SU-DHL-6 (cell line): ENCODE measurements at regions not wholly inside any gene's neighbourhood (a gene's known extent, or its start where the extent isn't known, plus 50 kb on each side); places are given as distances from the start of the nearest gene placed in this dataset.

Experiments used
- H2AFZ ChIP-seq: fragments of 200-600 bp; sonication (generic); 2 replicates; pipeline ENCODE4 v1.6.1; 2014; ENCODE audit warnings: low read depth, mild to moderate bottlenecking, moderate library complexity, mixed read lengths, antibody characterized with exemption, low read length; ENCODE audit not compliant: severe bottlenecking
- H3F3A ChIP-seq: fragments of 200-600 bp; shearing (Covaris generic); 2 replicates; pipeline ENCODE4 v1.6.0; 2016; ENCODE audit warnings: antibody characterized with exemption, mild to moderate bottlenecking; ENCODE audit not compliant: insufficient read depth
- H3K27ac ChIP-seq: fragments of 200-600 bp; sonication (generic); 2 replicates; pipeline ENCODE4 v1.5.1; 2016; ENCODE audit warnings: low read depth, mild to moderate bottlenecking, low read length, moderate library complexity, mixed read lengths
- H3K27me3 ChIP-seq: fragments of 200-600 bp; sonication (generic), shearing (Covaris generic); 2 replicates; pipeline ENCODE4 v1.6.0; 2014; ENCODE audit warnings: mild to moderate bottlenecking, low read length
- H3K36me3 ChIP-seq: fragments of 200-600 bp; sonication (generic); 2 replicates; pipeline ENCODE4 v1.6.1; 2014; ENCODE audit warnings: mild to moderate bottlenecking, low read length, mixed read lengths
- H3K4me2 ChIP-seq: fragments of 300-600, 200-600 bp; shearing (Covaris generic), sonication (generic); 2 replicates; pipeline ENCODE4 v1.6.0; 2014; ENCODE audit warnings: low read length, low read depth, mild to moderate bottlenecking; ENCODE audit not compliant: poor library complexity, severe bottlenecking
- H3K4me3 ChIP-seq: fragments of 200-600 bp; sonication (generic); 2 replicates; pipeline ENCODE4 v1.5.1; 2014; ENCODE audit warnings: antibody characterized with exemption, low read length, mild to moderate bottlenecking, mixed read lengths; ENCODE audit not compliant: insufficient read depth, poor library complexity, severe bottlenecking
- H3K79me2 ChIP-seq: fragments of 200-600 bp; sonication (generic); 2 replicates; pipeline ENCODE4 v1.6.1; 2014; ENCODE audit warnings: mild to moderate bottlenecking, low read length, moderate library complexity; ENCODE audit not compliant: insufficient read depth
- H3K9ac ChIP-seq: fragments of 200-600 bp; sonication (generic); 2 replicates; pipeline ENCODE4 v1.7.0; 2014; ENCODE audit warnings: mild to moderate bottlenecking, low read length
- H3K9me2 ChIP-seq: fragments of 200-600 bp; sonication (generic); replicated peaks from 2 replicates; pipeline ENCODE4 v1.6.1; 2014; ENCODE audit warnings: low read length; ENCODE audit not compliant: insufficient read depth
- H3K9me3 ChIP-seq: fragments of 200-600 bp; sonication (generic); 2 replicates; pipeline ENCODE4 v1.6.1; 2014; ENCODE audit warnings: low read length, mixed read lengths; ENCODE audit not compliant: insufficient read depth
- H4K20me1 ChIP-seq: fragments of 200-600 bp; sonication (generic); 2 replicates; pipeline ENCODE4 v1.6.1; 2014; ENCODE audit warnings: low read depth, mild to moderate bottlenecking, antibody characterized with exemption, low read length, moderate library complexity, mixed read lengths
- EZH2phosphoT487 ChIP-seq: fragments of 200-600 bp; sonication (generic), shearing (Covaris generic); conservative IDR thresholded peaks from 2 replicates; pipeline ENCODE4 v1.6.1; 2018; ENCODE audit warnings: mild to moderate bottlenecking, antibody characterized with exemption, low read length, moderate library complexity, mixed read lengths
- TF ChIP-seq, protein P1 (sequence below): fragments of 200-600 bp; sonication (generic); IDR thresholded peaks from one replicate; pipeline ENCODE4 v1.5.1; 2017; ENCODE audit warnings: antibody characterized with exemption, mild to moderate bottlenecking, low read length, moderate library complexity; ENCODE audit not compliant: insufficient read depth, poor library complexity, severe bottlenecking

DNA sequence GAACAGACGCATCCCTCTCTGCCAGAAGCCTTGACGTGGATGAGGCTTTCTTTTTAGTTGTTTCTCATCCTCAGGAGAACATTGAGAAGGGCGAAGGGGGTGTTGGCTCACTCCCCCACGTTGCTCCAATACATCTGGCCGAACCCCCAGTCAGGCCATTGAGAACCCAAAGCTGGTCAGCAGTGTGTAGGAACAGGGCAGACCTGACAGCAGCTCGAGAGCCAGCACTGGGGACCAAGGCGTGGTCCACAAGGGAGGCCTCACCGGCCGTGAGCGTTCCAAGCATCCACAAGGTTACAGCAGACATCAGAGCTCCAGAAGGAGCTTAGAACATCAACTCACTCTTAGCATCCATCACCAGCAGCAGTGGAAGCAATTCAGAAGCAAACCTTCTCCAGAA lies 387.9 kb upstream of the ARID1B start:
- no peak overlapping the region for H2AFZ ChIP-seq
- H3K79me2 ChIP-seq: no peaks in the 10 kb centered on the region
- H3F3A ChIP-seq: 0 out of 2 replicates have a peak, but pooled peaks cover 2% of the 10 kb centered on the region
- H3K36me3 ChIP-seq: no peaks in the 10 kb centered on the region
- no peak for TF ChIP-seq EZH2phosphoT487
- TF ChIP-seq, protein P1, sequence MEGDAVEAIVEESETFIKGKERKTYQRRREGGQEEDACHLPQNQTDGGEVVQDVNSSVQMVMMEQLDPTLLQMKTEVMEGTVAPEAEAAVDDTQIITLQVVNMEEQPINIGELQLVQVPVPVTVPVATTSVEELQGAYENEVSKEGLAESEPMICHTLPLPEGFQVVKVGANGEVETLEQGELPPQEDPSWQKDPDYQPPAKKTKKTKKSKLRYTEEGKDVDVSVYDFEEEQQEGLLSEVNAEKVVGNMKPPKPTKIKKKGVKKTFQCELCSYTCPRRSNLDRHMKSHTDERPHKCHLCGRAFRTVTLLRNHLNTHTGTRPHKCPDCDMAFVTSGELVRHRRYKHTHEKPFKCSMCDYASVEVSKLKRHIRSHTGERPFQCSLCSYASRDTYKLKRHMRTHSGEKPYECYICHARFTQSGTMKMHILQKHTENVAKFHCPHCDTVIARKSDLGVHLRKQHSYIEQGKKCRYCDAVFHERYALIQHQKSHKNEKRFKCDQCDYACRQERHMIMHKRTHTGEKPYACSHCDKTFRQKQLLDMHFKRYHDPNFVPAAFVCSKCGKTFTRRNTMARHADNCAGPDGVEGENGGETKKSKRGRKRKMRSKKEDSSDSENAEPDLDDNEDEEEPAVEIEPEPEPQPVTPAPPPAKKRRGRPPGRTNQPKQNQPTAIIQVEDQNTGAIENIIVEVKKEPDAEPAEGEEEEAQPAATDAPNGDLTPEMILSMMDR: no peak
- H3K9me2 ChIP-seq: no peaks in the 10 kb centered on the region
- H3K27me3 ChIP-seq: no peaks in the 10 kb centered on the region
- H3K4me2 ChIP-seq: no peak overlapping the region
- H3K4me3 ChIP-seq: no peak overlapping the region
- H3K27ac ChIP-seq: no peak overlapping the region
- no peaks in the 10 kb centered on the region for H4K20me1 ChIP-seq
- H3K9me3 ChIP-seq: no peaks in the 10 kb centered on the region
- H3K9ac ChIP-seq: no peak overlapping the region

DNA sequence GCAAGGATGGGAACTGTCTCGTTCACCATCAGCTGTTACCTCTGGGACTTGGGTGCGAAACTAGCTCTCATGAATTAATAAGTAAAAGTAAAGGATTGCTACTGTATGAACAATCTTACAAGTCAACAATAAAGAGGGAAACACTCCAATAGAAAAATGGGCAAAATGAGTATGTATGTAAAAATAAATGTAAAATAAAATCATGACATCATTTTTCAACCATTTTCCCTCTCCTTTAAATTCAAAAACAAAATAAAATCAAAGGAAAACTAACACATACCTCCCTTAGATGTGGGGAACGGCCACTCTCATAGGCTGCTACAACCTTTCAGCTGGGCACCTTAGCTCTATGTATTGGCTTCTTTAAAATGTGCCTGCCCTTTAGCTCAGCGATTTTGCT lies 389.7 kb upstream of the ARID1B start:
- no peak overlapping the region for H3K27ac ChIP-seq
- H3K9me3 ChIP-seq: no peaks in the 10 kb centered on the region
- H3K4me2 ChIP-seq: no peak overlapping the region
- no peak for TF ChIP-seq EZH2phosphoT487
- TF ChIP-seq, protein P1: no peak
- no peaks in the 10 kb centered on the region for H3K36me3 ChIP-seq
- no peaks in the 10 kb centered on the region for H3F3A ChIP-seq
- no peak overlapping the region for H3K4me3 ChIP-seq
- no peaks in the 10 kb centered on the region for H3K9me2 ChIP-seq
- H2AFZ ChIP-seq: no peak overlapping the region
- H4K20me1 ChIP-seq: no peaks in the 10 kb centered on the region
- no peak overlapping the region for H3K9ac ChIP-seq
- no peaks in the 10 kb centered on the region for H3K79me2 ChIP-seq
- no peaks in the 10 kb centered on the region for H3K27me3 ChIP-seq

DNA sequence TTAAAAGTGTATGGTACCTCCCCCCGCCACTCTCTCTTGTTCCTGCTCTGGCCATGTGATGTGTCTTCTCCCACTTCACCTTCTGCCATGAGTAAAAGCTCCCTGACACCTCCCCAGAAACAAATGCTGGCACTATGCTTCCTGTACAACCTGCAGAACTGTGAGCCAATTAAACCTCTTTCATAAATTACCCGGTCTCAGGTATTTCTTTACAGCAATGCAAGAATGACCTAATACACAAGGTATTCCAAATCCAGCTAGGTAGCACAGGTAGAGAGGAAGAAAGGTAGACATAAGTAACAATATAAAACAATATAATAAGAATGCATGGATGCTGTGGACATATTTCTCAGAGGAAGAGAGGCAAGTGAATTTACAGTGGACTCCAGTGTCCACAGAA lies 394.1 kb upstream of the ARID1B start:
- Histone ChIP-seq H3K9me3 (no peaks in the 10 kb centered on the region), H3K79me2 (no peaks in the 10 kb centered on the region), H3K9ac (no peak overlapping the region), H3K27ac (no peak overlapping the region), H4K20me1 (no peaks in the 10 kb centered on the region), H3F3A (no peaks in the 10 kb centered on the region), H3K4me2 (no peak overlapping the region), H3K27me3 (no peaks in the 10 kb centered on the region), H3K4me3 (no peak overlapping the region), H2AFZ (no peak overlapping the region), H3K9me2 (no peaks in the 10 kb centered on the region), H3K36me3 (no peaks in the 10 kb centered on the region)
- TF ChIP-seq, protein P1: no peak
- TF ChIP-seq EZH2phosphoT487: no peak
